ENCODE measurements at regions not wholly inside any gene's neighbourhood (a gene's known extent, or its start where the extent isn't known, plus 50 kb on each side); places are given as distances from the start of the nearest gene placed in this dataset.
"Not testable (repeated sequence)": the region's sequence is repeated elsewhere in the genome, so short reads cannot be mapped to it uniquely, and the experiment has no call there.

- TF ChIP-seq CTCF (conservative IDR thresholded peaks at IDR 0.05; ENCODE audit: low read depth, low read length) = no peak
- no peak overlapping the region for H3K4me3 ChIP-seq (ENCODE audit: low read depth, low read length)
- DNase-seq (ENCODE audit: low read depth) = no peak
Measured at GRCh38 chr11:45733176-45733575, 67.8 kb upstream of the CHST1 start.

- TF ChIP-seq CTCF (conservative IDR thresholded peaks at IDR 0.05; ENCODE audit: low read depth, low read length) = no peak
- no peak for DNase-seq (ENCODE audit: low read depth)
- no peak overlapping the region for H3K4me3 ChIP-seq (ENCODE audit: low read depth, low read length)
Measured at GRCh38 chr11:45732343-45732742, 66.9 kb upstream of the CHST1 start.

DNA sequence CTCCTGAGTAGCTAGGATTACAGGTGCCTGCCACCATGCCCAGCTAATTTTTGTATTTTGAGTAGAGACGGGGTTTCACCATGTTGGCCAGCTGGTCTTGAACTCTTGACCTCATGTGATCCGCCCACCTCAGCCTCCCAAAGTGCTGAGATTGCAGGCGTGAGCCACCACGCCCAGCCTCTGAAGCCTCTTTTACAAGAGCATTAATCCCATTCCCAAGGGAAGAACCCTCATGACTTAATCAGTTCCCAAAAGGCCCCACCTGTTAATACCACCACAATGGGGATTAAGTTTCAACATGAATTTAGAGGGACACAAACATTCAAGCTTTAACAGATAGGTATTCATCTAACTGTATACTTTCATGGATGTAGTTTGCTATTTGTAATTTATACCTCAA, 65.7 kb upstream of the CHST1 start:
- not testable (repeated sequence) for H3K4me3 ChIP-seq (ENCODE audit: low read depth, low read length); DNase-seq (ENCODE audit: low read depth)

GRCh38 chr11:45730014-45730413, 64.6 kb upstream of the CHST1 start:
- DNase-seq (ENCODE audit: low read depth) = no peak
- no peak overlapping the region for H3K4me3 ChIP-seq (ENCODE audit: low read depth, low read length)
- TF ChIP-seq CTCF (conservative IDR thresholded peaks at IDR 0.05; ENCODE audit: low read depth, low read length) = no peak

- H3K4me3 ChIP-seq (ENCODE audit: low read depth, low read length) = no peak overlapping the region
- no peak for TF ChIP-seq CTCF (conservative IDR thresholded peaks at IDR 0.05; ENCODE audit: low read depth, low read length)
- no peak for DNase-seq (ENCODE audit: low read depth)
Measured at GRCh38 chr11:45726493-45727054, 61.2 kb upstream of the CHST1 start.

DNA sequence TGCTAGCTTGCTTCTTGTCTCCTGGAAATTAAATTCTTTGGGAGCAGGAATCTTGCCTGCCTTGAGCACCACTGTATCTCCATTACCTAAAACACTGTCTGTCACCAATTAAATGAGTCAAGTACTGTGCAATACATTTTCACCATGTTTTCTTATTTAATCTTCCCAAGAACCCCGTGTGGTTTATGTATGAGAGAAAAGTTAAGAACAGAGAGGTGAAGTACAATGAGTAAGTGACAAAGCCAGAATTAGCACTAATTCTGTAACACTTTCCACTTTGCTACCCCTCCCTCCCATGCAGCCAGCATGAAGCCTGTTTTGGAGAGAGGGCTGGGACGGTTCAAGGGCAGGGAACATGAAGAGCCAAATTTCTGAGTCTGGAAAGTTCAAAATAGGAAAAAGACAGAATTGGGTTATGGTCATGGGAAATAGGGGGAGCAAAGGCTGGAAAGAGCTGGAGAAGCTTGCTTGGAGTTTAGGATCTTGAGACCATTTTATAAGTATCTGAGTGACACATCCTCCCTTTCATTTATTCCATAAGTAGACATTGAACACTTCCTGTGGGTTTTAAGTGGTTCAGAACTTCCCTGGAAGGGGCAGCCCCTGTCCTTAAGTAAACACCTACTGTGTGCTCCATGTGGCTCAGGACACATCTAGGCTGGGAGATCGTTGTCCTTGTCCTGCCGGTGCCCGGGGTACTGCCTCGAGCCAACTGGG, 60.5 kb upstream of the CHST1 start:
- DNase-seq (ENCODE audit: low read depth) = no peak
- H3K4me3 ChIP-seq (ENCODE audit: low read depth, low read length) = no peak overlapping the region
- TF ChIP-seq CTCF (conservative IDR thresholded peaks at IDR 0.05; ENCODE audit: low read depth, low read length) = no peak

DNA sequence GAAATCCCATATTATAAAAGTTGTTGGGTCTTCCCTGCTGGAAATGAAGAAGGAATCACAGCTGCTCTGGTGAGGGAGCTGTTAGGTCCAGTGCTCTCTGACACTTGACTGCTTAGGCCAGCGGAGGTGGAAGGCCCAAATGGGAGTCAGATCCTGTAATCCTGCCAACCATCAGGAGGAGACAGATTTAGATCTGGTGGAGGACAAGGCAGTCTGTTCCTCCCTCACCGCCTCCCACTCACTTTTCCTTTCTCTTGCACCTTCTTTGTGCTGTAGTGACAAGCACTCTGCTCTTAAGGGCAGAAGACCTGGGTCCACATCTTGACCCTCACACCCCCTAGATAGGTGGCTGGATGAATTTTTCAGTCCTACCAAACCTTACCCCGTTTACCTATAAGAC, 59.7 kb upstream of the CHST1 start:
- H3K4me3 ChIP-seq (ENCODE audit: low read depth, low read length) = no peak overlapping the region
- TF ChIP-seq CTCF (conservative IDR thresholded peaks at IDR 0.05; ENCODE audit: low read depth, low read length) = no peak
- DNase-seq (ENCODE audit: low read depth) = no peak
